HL-60 (cell line): ENCODE measurements at regions not wholly inside any gene's neighbourhood (a gene's known extent, or its start where the extent isn't known, plus 50 kb on each side); places are given as distances from the start of the nearest gene placed in this dataset.

Experiments
- POLR2AphosphoS5 ChIP-seq: IDR thresholded peaks from 2 replicates; pipeline ENCODE4 v1.6.1; 2012; ENCODE audit warnings: low read depth
- SPI1 ChIP-seq: IDR thresholded peaks from 2 replicates; pipeline ENCODE4 v1.6.1; 2012; ENCODE audit warnings: low read depth, mild to moderate bottlenecking, borderline replicate concordance
- TF ChIP-seq, protein P1 (sequence below): IDR thresholded peaks from one replicate; pipeline ENCODE4 v1.5.1; 2011; ENCODE audit warnings: low read length, control low read depth, inconsistent platforms; ENCODE audit not compliant: insufficient read depth

DNA sequence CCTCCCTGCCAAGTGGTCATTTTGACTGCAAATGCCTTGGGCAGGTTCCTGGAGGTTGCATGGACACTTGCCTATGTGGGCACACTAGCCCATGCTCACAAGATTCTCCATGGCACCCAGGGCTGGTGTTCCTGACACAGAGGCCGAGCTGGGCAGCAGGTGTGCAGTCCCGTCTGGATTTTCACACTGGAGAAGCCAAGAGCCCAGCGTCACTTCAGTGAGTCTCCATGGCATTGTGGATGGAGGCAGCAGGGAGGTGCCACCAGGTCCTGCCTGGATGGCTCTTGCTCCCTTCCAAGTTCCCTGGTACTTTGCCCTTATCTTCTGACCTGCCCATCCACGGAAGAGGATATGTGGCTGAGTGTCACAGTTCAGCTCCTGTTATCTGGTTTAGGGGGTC lies 63.7 kb upstream of the PLCL2 start:
- TF ChIP-seq, protein P1, sequence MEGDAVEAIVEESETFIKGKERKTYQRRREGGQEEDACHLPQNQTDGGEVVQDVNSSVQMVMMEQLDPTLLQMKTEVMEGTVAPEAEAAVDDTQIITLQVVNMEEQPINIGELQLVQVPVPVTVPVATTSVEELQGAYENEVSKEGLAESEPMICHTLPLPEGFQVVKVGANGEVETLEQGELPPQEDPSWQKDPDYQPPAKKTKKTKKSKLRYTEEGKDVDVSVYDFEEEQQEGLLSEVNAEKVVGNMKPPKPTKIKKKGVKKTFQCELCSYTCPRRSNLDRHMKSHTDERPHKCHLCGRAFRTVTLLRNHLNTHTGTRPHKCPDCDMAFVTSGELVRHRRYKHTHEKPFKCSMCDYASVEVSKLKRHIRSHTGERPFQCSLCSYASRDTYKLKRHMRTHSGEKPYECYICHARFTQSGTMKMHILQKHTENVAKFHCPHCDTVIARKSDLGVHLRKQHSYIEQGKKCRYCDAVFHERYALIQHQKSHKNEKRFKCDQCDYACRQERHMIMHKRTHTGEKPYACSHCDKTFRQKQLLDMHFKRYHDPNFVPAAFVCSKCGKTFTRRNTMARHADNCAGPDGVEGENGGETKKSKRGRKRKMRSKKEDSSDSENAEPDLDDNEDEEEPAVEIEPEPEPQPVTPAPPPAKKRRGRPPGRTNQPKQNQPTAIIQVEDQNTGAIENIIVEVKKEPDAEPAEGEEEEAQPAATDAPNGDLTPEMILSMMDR = no peak
- no peak for TF ChIP-seq POLR2AphosphoS5
- no peak for TF ChIP-seq SPI1
